Non-pigmented ciliary epithelial cell (primary cell): ENCODE measurements at regions not wholly inside any gene's neighbourhood (a gene's known extent, or its start where the extent isn't known, plus 50 kb on each side); places are given as distances from the start of the nearest gene placed in this dataset.
"Not testable (repeated sequence)": the region's sequence is repeated elsewhere in the genome, so short reads cannot be mapped to it uniquely, and the experiment has no call there.

Experiments
- DNase-seq: peaks from one replicate; pipeline ENCODE4 v3.0.0-alpha.2; 2010; ENCODE audit warnings: low read depth

- DNase-seq, result no peak
Measured at GRCh38 chr9:1554081-1555035, 460.8 kb upstream of the SMARCA2 start.

GRCh38 chr9:1558666-1559065 is 456.5 kb upstream of the SMARCA2 start:
- not testable (repeated sequence) for DNase-seq

- no peak for DNase-seq
Measured at GRCh38 chr9:1575939-1576338, 439.2 kb upstream of the SMARCA2 start.

GRCh38 chr9:1580215-1580614 is 434.9 kb upstream of the SMARCA2 start:
- no peak for DNase-seq

- DNase-seq, result no peak
Measured at GRCh38 chr9:1581926-1582325, 433.2 kb upstream of the SMARCA2 start.

GRCh38 chr9:1591310-1591709 is 423.8 kb upstream of the SMARCA2 start:
- no peak for DNase-seq

- no peak for DNase-seq
Measured at GRCh38 chr9:1598270-1598669, 416.9 kb upstream of the SMARCA2 start.

- no peak for DNase-seq
Measured at GRCh38 chr9:1599961-1600360, 415.2 kb upstream of the SMARCA2 start.

- DNase-seq, result no peak
Measured at GRCh38 chr9:1604942-1605560, 410.1 kb upstream of the SMARCA2 start.

GRCh38 chr9:1606253-1606652 is 408.9 kb upstream of the SMARCA2 start:
- DNase-seq, result no peak

- DNase-seq, result no peak
Measured at GRCh38 chr9:1612886-1613285, 402.3 kb upstream of the SMARCA2 start.

- DNase-seq, result no peak
Measured at GRCh38 chr9:1617419-1617818, 397.7 kb upstream of the SMARCA2 start.

GRCh38 chr9:1619915-1620710 is 395.0 kb upstream of the SMARCA2 start:
- DNase-seq, result no peak

GRCh38 chr9:1637401-1637800 is 377.7 kb upstream of the SMARCA2 start:
- DNase-seq, result no peak

GRCh38 chr9:1639166-1639565 is 376.0 kb upstream of the SMARCA2 start:
- no peak for DNase-seq

- no peak for DNase-seq
Measured at GRCh38 chr9:1647776-1648175, 367.4 kb upstream of the SMARCA2 start.

GRCh38 chr9:1653282-1653681 is 361.9 kb upstream of the SMARCA2 start:
- DNase-seq, result no peak

GRCh38 chr9:1658661-1659362 is 356.3 kb upstream of the SMARCA2 start:
- no peak for DNase-seq

GRCh38 chr9:1659363-1659690 is 355.8 kb upstream of the SMARCA2 start:
- no peak for DNase-seq

- no peak for DNase-seq
Measured at GRCh38 chr9:1668441-1668840, 346.7 kb upstream of the SMARCA2 start.

- DNase-seq, result no peak
Measured at GRCh38 chr9:1673300-1673699, 341.8 kb upstream of the SMARCA2 start.

- DNase-seq, result no peak
Measured at GRCh38 chr9:1676771-1677170, 338.4 kb upstream of the SMARCA2 start.
